ENCODE measurements at regions not wholly inside any gene's neighbourhood (a gene's known extent, or its start where the extent isn't known, plus 50 kb on each side); places are given as distances from the start of the nearest gene placed in this dataset.

DNA sequence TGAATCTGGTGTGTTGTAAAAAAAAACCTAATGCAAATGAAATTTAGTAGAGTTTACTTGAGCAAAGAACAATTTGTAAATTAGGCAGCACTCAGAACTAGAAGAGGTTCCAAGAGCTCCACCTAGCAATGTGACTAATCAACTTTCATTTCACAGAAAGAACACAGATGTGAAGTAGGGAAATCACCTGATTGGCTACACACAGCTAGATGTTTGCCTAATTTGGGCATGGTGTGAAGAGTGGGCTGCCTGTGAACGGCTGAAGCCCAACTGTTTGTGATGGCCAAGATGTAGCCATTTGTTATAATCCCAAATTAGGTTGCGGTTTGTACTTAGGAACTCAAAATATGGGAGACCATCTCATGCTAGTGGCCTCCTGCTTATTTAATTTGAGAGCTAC lies 724.4 kb upstream of the SLITRK5 start:
- no peak for DNase-seq (ENCODE audit: low spot score)

DNA sequence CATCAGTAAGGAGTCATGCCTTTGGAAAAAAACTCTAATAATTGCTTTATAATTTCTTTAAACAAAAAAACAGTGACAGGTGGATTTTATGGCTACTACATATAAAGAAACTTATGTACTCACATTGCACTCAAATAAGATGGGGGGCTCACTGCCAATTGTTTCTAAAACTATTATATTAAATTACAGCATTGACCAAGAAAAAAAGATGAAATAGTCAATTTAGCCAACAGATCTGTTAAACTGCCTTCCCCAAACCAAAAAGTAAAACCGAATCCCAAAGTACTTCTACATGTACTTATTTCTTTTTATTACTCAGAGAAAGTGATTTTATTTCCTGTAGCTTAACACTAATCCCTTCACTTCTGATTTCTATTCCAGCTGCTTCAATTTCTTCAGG lies 716.8 kb upstream of the SLITRK5 start:
- DNase-seq (ENCODE audit: low spot score): no peak

DNA sequence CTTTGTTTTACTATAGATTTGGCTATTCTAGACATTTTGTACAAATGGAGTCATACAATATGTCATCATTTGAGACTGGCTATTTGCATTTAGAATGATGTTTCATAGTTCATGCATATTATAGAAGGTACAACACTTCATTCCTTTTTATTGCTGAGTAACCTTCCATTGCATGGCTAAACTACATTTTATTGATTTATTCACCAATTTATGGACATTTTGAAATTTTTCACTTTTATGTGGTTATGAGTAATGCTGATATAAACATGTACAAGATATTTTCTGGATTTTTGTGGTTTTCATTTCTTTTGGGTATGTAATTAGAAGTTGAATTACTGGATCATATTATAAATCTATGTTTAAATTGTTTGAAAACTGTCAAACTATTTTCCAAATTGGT lies 710.3 kb upstream of the SLITRK5 start:
- DNase-seq (ENCODE audit: low spot score): no peak

DNA sequence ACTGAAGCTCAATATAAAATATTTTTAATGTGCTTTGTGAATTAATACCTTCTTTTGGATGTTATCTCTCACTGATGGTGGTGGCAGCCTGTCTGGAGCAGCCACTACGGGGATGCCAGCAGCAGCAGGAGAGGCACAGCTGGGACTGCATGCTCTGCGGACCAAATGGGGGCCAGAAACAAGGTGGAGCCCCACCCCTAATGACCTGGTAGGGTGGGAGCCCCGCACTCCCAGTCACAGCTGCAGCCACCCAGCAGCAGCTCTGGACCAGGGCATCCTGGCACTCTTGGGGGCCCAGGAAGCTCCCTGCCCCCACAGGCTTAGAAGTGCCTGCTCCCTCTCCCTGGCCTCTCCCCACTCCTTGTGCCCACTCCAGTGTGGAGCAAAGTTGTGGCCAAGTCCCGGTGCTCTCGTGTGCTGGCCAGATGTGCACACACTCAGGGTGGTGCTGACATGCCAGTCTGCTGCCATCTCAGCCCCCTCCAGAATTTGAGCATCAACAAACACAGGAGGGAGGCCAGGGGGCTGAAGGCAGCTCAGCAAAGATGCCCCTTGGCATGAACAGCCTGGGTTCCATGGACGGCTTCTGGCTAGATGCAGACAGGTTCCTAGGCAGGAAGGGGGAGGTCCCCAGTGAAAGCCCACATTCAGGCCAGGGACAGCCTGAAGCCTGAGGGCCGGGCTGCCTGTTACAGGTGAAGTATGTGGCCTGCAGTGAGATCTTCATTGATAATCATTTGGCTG lies 696.7 kb upstream of the SLITRK5 start:
- no peak for DNase-seq (ENCODE audit: low spot score)

DNA sequence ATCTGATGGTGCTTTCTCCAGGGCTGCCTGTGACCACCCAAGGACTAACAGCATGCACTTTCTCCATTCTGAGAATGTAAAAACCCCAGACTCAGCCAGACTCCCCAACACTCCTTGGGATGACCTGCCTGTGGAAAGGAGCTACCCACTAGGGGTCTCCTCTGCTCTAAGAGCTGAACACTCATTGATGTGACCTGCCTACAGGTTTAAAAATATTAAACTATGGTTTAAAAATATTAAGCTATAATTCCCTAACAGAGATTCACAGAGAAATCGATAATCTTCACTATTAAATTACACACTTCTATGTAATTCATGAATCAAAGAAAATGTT lies 696.2 kb upstream of the SLITRK5 start:
- no peak for DNase-seq (ENCODE audit: low spot score)

DNA sequence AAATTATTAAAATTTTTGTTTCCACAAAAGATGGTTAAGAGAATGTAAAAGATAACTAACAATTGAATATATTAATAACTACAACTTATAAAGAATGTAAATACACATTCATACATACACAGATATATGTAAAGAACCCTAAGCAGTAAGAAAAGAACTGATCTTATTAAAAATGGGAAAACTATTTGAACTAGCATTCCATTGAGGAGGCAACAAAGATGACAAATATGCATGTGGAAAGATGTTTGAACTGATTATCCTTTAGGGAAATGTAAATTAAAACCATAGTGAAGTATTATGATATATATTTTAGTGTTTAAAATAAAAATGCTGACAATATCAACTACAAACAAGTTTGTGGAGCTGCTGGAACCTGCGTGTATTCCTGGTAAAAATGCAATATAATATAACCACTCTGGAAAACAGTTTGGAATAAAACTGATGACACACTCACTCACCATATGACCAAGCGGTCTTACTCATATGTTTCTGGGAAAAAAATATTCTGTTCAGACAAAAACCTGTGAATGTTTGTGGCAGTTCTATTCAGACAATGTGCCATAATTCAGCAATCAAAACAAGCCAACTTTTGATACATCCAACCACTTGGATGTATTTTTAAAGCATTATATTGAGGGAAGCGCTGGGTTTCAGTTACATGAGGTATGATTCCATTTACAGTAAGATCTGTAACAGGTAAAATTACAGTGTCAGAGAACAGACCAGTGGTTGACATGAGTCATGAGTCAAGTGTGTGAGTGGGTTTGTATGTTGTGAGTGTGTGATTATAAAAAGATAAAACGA lies 694.4 kb upstream of the SLITRK5 start:
- no peak for DNase-seq (ENCODE audit: low spot score)

DNA sequence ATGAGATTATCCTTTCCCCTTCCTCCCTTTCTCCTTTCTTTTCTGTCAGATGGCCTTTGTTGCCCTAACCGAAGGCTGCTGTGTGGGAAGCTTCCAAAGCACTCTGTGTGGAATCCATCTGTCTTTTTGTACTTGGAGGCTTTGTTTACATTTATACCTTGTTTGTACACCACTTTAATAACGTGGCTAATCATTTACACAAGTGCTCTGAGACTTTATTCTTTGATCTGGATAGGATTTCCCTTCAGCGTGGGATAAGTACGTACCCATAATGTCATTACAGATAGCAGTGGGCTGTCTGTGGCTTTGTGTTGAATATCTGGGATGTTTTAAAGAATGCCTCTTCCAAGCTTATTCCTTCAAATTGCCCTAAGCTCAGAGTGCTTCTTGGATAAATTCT lies 684.7 kb upstream of the SLITRK5 start:
- DNase-seq (ENCODE audit: low spot score): no peak

DNA sequence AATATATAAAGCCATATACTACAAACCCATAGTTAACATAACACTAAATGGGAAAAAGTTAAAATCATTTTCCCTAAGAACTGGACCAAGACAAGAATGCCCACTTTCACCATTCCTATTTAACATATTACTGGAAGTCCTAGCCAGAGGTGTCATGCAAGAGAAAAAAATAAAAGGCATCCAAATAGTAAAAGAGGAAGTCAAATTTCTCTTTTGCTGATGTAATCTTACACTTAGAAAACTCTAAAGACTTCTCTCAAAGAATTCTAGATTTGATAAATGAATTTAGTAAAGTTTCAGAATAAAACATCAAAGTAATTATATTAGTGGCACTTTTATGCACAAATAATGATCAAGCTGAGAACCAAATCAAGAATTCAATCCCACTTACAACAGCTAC lies 678.9 kb upstream of the SLITRK5 start:
- DNase-seq (ENCODE audit: low spot score): no peak

DNA sequence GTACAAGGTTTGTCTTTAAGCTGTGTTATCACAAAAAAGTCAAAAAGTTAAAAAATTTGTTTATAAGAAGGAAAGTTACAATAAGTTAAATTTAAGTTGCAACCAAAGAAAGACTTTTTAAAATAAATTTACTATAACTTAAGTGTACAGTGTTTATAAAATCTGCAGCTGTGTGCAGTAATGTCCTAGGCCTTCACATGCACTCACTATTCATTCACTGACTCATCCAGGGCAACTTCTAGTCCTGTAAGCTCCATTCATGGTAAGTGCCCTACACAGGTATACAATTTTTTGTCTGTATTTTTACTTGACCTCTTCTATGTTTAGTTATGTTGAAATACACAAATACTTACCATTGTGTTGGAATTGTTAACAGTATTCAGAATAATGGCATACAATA lies 667.9 kb upstream of the SLITRK5 start:
- DNase-seq (ENCODE audit: low spot score): no peak

DNA sequence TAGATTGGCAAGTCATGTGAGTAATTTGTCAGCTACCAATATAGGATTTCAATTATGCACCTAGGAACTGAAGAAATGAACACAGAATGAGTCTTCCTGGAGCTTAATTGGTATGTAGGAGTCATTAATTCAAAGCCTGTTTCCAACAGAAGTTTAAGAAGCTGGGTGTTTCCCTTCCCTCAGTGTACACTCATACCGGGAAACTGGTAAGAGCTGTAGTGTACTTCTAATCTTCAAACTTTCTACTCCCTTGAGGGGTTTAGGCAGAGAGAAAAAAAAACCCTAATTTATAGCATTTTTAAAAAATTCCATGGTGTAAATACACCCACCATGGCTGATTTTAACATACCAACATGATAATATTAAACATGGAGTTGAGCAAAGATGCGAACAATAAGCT lies 665.7 kb upstream of the SLITRK5 start:
- no peak for DNase-seq (ENCODE audit: low spot score)

DNA sequence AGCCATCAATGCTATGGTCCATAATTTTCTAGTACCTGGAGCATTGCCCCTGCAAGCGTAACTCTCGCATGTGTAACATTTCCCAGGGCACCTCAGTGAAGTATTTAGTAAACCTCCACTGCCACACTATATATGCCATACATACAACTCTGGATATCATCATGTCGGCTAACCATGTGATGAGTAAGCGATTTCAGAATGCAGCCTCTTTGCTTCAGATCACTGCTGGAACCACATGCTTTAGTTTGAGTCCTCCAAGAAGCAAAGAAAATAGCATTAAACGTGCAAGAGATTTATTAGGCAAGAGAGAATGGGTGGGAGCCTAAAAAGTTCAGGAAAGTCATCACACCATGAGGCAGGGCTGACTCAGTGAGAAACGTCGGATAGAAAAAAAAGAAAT lies 635.6 kb upstream of the SLITRK5 start:
- DNase-seq (ENCODE audit: low spot score): no peak

DNA sequence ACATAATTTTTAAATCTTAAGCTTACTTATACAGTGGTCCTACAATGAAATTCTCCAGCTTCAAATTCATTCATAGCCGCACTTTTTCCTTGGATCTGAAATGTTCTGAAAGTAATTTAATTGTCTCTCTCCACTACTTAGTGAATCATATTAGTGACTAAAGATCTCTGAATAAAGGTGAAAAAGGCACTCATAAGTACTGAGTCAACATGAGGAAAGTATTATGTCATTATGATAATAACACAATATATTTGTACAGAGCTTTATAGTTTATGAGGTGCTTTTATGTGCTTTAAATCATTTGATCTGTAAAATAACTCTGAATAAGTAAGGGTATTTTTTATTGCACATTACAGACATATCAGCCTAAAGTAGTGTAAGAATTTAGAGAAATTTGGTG lies 628.2 kb upstream of the SLITRK5 start:
- DNase-seq (ENCODE audit: low spot score): no peak

DNA sequence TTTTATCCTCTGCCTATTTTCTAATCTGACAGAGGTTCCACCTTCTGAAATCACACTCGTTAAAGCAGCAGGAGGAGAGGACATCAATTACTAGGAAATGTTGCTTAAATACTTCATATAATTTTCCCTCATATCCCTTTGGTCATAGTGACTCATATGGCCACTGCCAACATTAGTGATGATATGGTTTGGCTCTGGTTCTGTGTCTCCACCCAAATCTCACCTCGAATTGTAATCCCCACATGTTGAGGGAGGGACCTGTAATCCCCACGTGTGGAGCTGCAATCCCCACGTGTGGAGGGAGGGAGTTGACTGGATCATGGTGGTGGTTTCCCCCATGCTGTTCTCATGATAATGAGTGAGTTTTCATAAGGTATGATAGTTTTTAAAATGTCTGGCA lies 618.4 kb upstream of the SLITRK5 start:
- DNase-seq (ENCODE audit: low spot score): no peak

DNA sequence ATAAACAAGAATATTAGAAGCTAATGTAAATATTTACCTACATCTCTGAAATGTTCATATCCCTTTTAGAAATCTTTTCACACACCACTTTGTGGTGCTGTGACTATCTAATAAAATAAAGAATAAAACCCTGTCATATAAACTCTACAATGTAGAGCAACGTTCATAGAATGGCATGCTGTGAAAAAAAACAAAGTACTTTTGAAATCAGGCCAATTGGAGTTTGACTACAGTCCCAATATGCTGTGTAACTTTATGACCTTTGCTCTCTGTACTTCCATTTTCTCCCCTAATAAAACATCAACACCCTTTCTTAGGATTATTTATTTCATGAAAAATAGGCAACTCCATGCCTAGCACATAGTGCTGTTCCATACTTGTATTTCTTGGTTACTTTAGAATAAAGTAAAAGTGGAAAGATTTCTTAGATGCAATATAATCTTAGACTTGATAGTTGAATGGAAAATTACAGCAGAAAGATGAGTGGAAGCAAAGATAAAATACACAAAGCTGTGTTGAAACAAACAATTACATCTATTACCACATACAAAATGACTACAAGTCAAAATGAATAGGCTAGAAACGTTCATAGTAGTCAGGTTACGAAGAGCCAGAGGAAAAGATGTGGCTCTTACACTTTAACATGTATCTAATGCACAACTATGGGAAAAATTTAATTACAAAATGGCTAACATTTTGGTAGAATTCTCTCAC lies 613.2 kb upstream of the SLITRK5 start:
- DNase-seq (ENCODE audit: low spot score): no peak

DNA sequence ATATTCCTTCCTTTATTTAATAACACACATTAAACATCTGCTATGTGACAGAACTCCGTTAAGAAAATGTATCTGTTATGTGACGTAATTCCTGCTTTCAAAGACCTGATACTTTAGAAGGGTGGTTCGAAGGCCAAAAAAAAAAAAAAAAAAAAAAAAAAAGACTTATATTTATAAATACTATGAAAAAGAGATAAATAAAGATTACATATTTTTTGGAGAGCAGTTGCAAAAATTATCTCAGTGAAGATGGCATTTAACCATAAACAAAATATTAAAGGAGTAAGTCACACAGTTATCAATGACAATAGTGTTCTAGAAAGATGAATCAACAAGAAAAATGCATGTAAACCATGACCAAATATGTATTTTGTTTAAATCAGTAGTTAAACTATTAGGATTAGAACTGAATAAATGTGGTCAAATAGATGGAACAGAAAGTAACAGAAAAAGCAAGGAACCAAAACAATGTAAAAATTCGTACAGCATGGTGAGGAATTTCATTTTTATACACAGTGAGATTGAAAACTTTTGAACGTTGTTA lies 612.3 kb upstream of the SLITRK5 start:
- DNase-seq (ENCODE audit: low spot score): no peak

DNA sequence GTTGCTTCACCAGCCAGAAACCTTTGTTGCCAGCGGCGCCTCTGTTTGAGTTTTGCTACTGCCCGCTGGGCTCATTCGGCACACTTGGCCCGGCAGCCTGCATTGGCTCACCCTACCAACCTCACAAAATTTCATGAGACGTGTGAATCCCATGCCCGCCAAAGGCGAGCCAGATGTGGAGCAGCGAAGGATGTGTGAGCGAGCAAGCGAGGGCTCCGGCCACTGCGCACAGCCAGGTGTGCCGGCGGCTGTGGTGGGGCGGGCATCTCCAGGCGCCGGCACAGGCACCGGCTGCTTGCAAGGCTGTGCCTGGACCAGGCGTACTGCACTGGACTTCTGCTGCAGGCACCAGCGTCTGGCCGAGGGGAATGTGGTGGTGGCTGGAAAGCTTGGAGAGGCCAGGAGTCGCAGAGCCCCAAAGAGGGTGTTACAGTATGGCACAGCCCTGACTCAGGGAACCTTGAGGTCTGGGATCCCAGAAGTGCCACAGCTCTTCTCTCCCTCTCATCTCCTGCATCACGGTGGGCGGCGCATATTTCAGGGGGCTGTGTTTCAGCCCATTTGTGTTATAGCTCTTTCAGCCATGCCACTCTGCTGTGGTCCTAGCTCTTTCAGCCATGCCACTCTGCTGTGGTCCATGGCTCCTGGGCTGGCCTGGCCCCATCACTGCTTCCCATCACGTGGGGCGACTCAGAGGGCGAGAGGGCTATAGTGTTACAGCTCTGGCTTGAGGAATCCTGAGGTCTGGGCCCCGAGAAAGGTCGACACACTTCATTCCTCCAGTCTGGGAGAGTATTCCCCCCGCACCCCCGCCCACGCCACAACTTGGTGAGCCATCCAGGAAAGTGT lies 592.0 kb upstream of the SLITRK5 start:
- no peak for DNase-seq (ENCODE audit: low spot score)

DNA sequence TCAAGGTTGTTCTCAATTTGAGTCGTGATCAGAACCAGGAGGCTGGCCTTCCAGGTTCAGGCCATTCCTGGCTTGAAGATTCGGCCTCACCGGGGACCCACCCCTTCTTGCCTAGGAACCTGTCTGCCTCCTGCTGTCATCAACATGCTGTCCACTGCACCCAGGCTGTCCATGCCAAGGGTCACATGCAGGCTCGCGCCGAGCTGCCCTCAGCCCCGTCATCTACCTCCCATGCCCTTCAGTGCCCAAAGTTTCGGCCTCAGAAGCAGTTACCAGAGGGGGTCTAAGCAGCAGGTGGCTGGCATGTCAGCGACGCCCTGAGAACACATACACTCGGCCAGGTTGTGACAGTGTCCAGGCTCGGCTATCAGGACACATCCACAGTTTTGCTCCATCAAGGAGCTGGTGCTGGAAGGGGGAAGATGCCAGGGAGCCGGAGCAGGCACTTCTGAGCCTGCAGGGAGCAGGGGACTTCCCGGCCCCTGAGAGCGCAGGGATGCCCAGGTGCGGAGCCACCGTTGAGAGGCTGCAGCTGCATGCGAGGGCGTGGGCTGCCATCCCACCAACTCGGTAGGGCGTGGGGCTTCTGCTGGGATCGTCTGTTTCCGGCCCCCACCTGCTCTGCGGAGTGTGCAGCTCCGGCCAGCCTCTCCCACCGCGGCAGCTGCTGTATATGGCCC lies 590.9 kb upstream of the SLITRK5 start:
- DNase-seq (ENCODE audit: low spot score): no peak

DNA sequence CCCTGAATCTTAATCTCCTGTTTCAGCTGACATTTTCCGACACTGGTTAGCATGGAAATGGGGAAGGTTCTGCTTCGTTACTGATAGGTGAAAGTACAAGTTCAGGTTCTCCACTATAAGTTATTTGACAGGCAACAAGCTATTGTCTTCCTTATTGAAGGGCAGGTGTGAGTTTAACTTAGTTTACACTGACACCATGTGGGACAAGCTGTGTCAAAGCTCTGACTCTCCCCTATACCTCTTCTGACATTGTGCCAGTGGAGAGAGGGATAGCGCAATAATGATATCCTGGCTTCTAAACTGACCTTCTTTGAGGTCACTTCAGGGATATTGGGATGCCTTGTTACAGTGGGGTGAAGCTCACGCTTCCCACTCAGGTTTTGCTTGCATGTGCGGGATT lies 587.0 kb upstream of the SLITRK5 start:
- no peak for DNase-seq (ENCODE audit: low spot score)

DNA sequence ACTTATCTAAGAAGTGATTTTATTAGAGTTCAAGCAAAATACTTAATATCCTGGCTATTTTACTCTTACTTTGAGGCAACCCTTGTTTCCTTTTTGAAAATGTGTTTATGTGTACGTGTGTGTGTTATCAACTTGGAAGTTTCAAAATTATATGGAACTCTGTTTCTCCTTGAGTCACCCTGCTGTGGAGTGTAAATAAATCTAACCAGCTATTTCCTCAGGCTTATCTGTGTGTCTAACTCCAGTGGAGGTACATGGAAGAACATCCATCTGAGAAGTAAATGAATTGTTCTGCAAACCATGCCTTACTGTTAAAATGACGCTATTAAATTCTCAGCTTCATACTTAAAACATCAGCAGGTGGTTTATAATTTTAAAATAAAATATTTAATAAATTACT lies 583.4 kb upstream of the SLITRK5 start:
- DNase-seq (ENCODE audit: low spot score): no peak

DNA sequence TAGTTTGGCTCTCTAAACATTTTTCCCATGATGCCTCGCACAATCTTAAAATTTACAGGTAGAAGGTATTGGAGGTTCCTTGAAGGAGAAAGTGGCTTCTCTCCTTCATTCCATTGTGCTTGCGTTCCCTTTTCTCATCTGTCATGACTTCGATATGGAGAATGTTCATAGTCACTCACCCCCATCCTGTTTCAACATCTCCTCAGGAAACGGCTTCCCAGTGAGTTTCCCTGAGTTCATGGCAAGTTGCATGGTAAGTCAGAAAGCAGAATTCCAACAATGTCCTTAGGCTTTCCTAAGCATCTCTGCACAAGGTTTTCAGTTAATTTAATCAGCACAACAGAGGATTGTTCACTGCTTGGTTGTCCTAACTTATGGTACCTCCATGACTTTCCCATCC lies 581.8 kb upstream of the SLITRK5 start:
- no peak for DNase-seq (ENCODE audit: low spot score)

DNA sequence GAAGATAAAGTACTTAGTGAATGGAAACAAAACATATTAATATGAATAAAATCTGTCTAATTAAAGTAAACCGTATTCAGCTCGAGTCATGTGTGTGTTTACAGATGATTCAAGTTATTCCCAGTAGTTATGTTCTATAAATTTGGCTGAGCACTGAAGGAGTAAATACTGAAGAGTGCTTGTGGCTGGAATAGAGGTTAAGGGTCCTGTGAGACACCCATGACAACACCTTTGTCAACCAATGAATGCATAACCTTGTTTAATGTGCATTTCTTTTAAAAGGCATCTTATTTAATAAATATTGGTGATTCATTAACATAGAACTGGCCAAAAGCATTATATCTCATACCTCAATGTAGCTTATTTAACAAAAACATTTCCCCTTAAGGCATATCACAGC lies 577.8 kb upstream of the SLITRK5 start:
- DNase-seq (ENCODE audit: low spot score): no peak

DNA sequence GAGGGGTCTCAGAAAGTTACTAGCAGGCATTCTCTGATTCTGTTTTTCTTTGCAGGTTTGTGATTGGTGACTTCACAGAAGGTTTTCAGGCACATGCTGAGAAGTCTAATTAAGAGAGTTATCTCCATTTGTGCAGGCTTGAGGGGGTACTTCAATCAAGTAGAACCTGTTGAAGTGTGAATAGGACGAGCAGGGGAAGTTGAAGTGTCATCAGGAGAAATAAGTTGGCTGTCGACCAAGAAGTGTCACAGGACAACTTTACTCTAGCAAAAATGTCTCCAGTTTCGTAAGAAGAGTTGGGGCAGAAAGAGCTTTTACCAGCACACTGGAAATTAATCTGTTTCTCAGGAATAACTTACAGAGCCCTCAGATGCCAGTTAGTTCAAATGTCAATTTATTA lies 576.5 kb upstream of the SLITRK5 start:
- DNase-seq (ENCODE audit: low spot score): no peak

Data from LoVo (cell line).